K562 (cell line): ENCODE measurements at regions not wholly inside any gene's neighbourhood (a gene's known extent, or its start where the extent isn't known, plus 50 kb on each side); places are given as distances from the start of the nearest gene placed in this dataset.

Experiments
- ATAC-seq: fragments of 200-7000 bp; cut with Tn5 transposase; 3 replicates; pipeline ENCODE4 v1.9.1; 2020; ENCODE audit warnings: moderate library complexity
- BruUV-seq: library from RNA; stranded (reverse); fragments of 400-500 nt; replicated peaks from 2 replicates; lab custom pipeline; 2021; lab: Mats Ljungman, UMichigan
- CTCF ChIA-PET: fragments of 300-600 bp; formaldehyde crosslinking; extraction: SDS; loops from one replicate; lab custom pipeline; 2021; ENCODE audit warnings: low intra/inter-chr PET ratio; lab: Yijun Ruan, JAX
- POLR2A ChIA-PET: fragments of 300-600, 350-650 bp; sonication (Branson Sonifier 250); formaldehyde crosslinking; extraction: SDS; loops from one replicate; lab custom pipeline; 2021; ENCODE audit warnings: antibody characterized with exemption, inconsistent platforms; lab: Yijun Ruan, JAX
- DNase-seq, 4 experiments: peaks; one replicate each; pipeline versions ENCODE4 v3.0.0 to v3.0.0-alpha.2; 2011 to 2018; ENCODE audit warnings: low spot score in 3 of 4, mixed read lengths in 3 of 4; ENCODE audit errors: extremely low read depth in 1 of 4
- FAIRE-seq: peaks from 2 replicates; lab custom pipeline; 2011; peaks lifted over from hg19 to GRCh38; lab: Jason Lieb, UNC
- H2AFZ ChIP-seq: 2 replicates; pipeline ENCODE4 v1.6.0; 2011; ENCODE audit warnings: low read depth, low read length, control low read depth, inconsistent platforms
- H3K27ac ChIP-seq: fragments of 200-600 bp; 3 replicates; pipeline ENCODE4 v1.8.0; 2011; ENCODE audit warnings: low read depth, mild to moderate bottlenecking, control low read depth, inconsistent platforms, low read length, moderate library complexity, mixed read lengths; ENCODE audit errors: extremely low read depth
- H3K27me3 ChIP-seq, 2 experiments: fragments of 300-600 bp in 1 of 2; 2 replicates in 1 of 2; 3 replicates in 1 of 2; pipeline versions ENCODE4 v1.6.0 to v1.8.0; 2011; ENCODE audit warnings: inconsistent platforms in 2 of 2, low read length in 2 of 2, mild to moderate bottlenecking in 1 of 2, mixed read lengths in 1 of 2, moderate library complexity in 1 of 2; ENCODE audit not compliant: control insufficient read depth in 2 of 2, insufficient read depth in 2 of 2
- H3K36me3 ChIP-seq: fragments of 300-600 bp; 3 replicates; pipeline ENCODE4 v1.8.0; 2011; ENCODE audit warnings: mild to moderate bottlenecking, low read length, inconsistent platforms; ENCODE audit not compliant: control insufficient read depth, insufficient read depth
- H3K4me1 ChIP-seq, 2 experiments: fragments of 200-600 bp in 1 of 2; replicated peaks in 1 of 2; 2 replicates in 1 of 2; 3 replicates in 1 of 2; pipeline versions ENCODE4 v1.5.1 to v1.8.0; 2011; ENCODE audit warnings: inconsistent platforms in 2 of 2, low read length in 2 of 2, mild to moderate bottlenecking in 1 of 2, mixed read lengths in 1 of 2, moderate library complexity in 1 of 2; ENCODE audit not compliant: control insufficient read depth in 2 of 2, insufficient read depth in 2 of 2
- H3K4me2 ChIP-seq: 2 replicates; pipeline ENCODE4 v1.6.1; 2011; ENCODE audit warnings: low read length, control low read depth, inconsistent platforms, mixed read lengths; ENCODE audit not compliant: insufficient read depth
- H3K4me3 ChIP-seq: fragments of 200-600 bp; sonication (generic), shearing (Covaris generic); 2 replicates; pipeline ENCODE4 v1.5.1; 2016; ENCODE audit warnings: control low read depth, inconsistent platforms
- H3K79me2 ChIP-seq: fragments of 200-600 bp; 3 replicates; pipeline ENCODE4 v1.8.0; 2011; ENCODE audit warnings: low read length, inconsistent platforms; ENCODE audit not compliant: control insufficient read depth, insufficient read depth
- H3K9ac ChIP-seq, 2 experiments: 2 replicates each; pipeline versions ENCODE4 v1.6.0 to v1.6.1; 2011; ENCODE audit warnings: low read depth in 2 of 2, low read length in 2 of 2, control low read depth in 1 of 2, inconsistent platforms in 1 of 2, mild to moderate bottlenecking in 1 of 2, mixed read lengths in 1 of 2; ENCODE audit not compliant: insufficient read depth in 1 of 2
- H3K9me1 ChIP-seq: one replicate; pipeline ENCODE4 v1.6.0; 2011; ENCODE audit warnings: inconsistent platforms, mild to moderate bottlenecking, low read length, moderate library complexity; ENCODE audit not compliant: control insufficient read depth, insufficient read depth
- H3K9me3 ChIP-seq: replicated peaks from 2 replicates; pipeline ENCODE4 v1.5.1; 2011; ENCODE audit warnings: low read depth, low read length, inconsistent platforms; ENCODE audit not compliant: control insufficient read depth, insufficient read depth
- H4K20me1 ChIP-seq: replicated peaks from 2 replicates; pipeline ENCODE4 v1.6.1; 2011; ENCODE audit warnings: low read length, inconsistent platforms, mixed read lengths; ENCODE audit not compliant: control insufficient read depth, insufficient read depth
- C11orf30 ChIP-seq: fragments of 450-650 bp; IDR thresholded peaks from 2 replicates; pipeline ENCODE4 v1.6.1; 2016; ENCODE audit warnings: low read depth, mild to moderate bottlenecking
- CEBPG ChIP-seq, 3 experiments: fragments of 200-800 bp in 1 of 3; sonication (Bioruptor generic) in 1 of 3; sonication (generic) in 1 of 3; formaldehyde crosslinking in 1 of 3; IDR thresholded peaks in 2 of 3; conservative IDR thresholded peaks in 1 of 3; 2 replicates each; pipeline versions ENCODE4 v1.6.1 to v1.8.0; 2016 to 2022; ENCODE audit warnings: missing compliant biosample characterization in 2 of 3, missing genetic modification characterization in 2 of 3, mild to moderate bottlenecking in 1 of 3, missing genetic modification reagents in 1 of 3
- EZH2 ChIP-seq: IDR thresholded peaks from 2 replicates; pipeline ENCODE4 v1.6.1; 2012; ENCODE audit warnings: low read depth, mild to moderate bottlenecking, inconsistent platforms, low read length, borderline replicate concordance
- FOXJ2 ChIP-seq: fragments of 200-800 bp; sonication (Bioruptor generic); IDR thresholded peaks from 2 replicates; pipeline ENCODE4 v1.6.1; 2016; ENCODE audit warnings: missing genetic modification characterization, missing compliant biosample characterization
- JUNB ChIP-seq: fragments of 450-650 bp; formaldehyde crosslinking; conservative IDR thresholded peaks from 2 replicates; pipeline ENCODE4 v1.4.0; 2020; ENCODE audit warnings: mild to moderate bottlenecking
- RERE ChIP-seq: sonication (generic); formaldehyde crosslinking; IDR thresholded peaks from 2 replicates; pipeline ENCODE4 v1.8.0; 2023; ENCODE audit warnings: missing genetic modification reagents, mild to moderate bottlenecking, borderline replicate concordance
- TFE3 ChIP-seq: fragments of 450-650 bp; formaldehyde crosslinking; IDR thresholded peaks from 2 replicates; pipeline ENCODE4 v1.4.0; 2020; ENCODE audit warnings: mild to moderate bottlenecking, mixed read lengths
- THAP7 ChIP-seq: fragments of 250-450 bp; sonication (Bioruptor Pico); IDR thresholded peaks from 2 replicates; pipeline ENCODE4 v1.5.0; 2021
- ZNF282 ChIP-seq: sonication (generic); formaldehyde crosslinking; IDR thresholded peaks from 2 replicates; pipeline ENCODE4 v1.8.1; 2023; ENCODE audit warnings: missing genetic modification reagents
- WGBS: fragments of 100-300 bp; shearing (Covaris generic); methylation state at CpG from one replicate; pipeline ENCODE4 v1.1.6; 2016; ENCODE audit warnings: low coverage, mixed read lengths; ENCODE audit not compliant: insufficient coverage; ENCODE audit errors: missing lambda C conversion rate; 5-methylcytosine and 5-hydroxymethylcytosine counted together
- in situ Hi-C: fragments of 300-500 bp; cut with MboI; formaldehyde crosslinking; loops from 4 replicates; pipeline ENCODE4 v1.15.0; 2018; ENCODE audit warnings: inconsistent platforms, mixed read lengths
- intact Hi-C: fragments of 100-400 bp; cut with micrococcal nuclease; formaldehyde crosslinking; loops from 2 replicates; pipeline ENCODE4 v1.14.2; 2022

DNA sequence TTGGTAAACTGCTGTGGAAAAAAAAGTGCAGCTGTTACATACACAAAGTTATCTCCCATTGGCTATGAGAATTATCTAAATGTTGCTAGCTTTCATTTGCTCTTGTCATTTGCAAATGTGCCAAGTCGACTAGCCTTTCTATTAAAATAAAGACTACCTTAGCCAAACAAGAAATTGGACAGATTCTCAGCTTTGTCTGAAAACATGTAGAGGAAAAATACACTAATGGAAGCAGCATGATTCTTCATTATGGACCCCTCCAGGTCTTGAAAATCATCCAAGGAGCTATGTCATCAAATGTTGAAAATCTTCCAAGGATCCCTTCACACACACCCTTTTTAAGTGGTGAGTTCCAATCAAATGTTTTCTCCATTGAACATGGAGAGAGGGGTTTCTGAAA is 237.7 kb downstream of the ETV1 start (continued):
- TF ChIP-seq RERE (CRISPR knock-in tag), result no peak
- TF ChIP-seq EZH2, result no peak
- TF ChIP-seq, all 486 proteins: peak for 0

DNA sequence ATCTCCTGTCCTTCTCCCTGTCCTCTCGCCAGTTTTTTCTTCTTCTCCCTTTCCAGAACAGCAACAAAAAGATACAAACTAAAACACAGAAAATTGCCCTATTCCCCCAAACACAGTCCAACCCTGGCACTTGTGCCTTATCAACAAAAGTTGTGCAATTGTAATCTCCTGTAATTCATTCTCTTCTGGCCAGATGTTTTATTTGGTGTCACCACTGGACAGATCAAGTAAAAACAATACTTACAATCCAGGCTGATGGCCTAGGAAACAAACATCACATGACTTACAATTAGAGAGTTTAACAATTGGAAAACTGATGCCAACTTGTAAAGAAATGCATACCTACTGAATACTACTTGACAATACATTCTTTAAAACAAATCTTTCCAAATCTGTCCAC is 231.6 kb downstream of the ETV1 start:
- DNase-seq, result no peak
- no peak for ATAC-seq
- BruUV-seq, result no TSS peak
- Histone ChIP-seq H3K4me3 (no peak overlapping the region), H3K79me2 (no peaks in the 10 kb centered on the region), H3K27ac (no peak overlapping the region), H3K9me1 (no peaks in the 10 kb centered on the region), H2AFZ (no peak overlapping the region), H3K4me2 (no peak overlapping the region), H3K36me3 (no peaks in the 10 kb centered on the region), H3K9ac (no peak overlapping the region), H3K9me3 (no peaks in the 10 kb centered on the region), H4K20me1 (no peaks in the 10 kb centered on the region), H3K4me1 (no peaks in the 10 kb centered on the region), H3K27me3 (no peaks in the 10 kb centered on the region)
- in situ Hi-C loops (no loop called here), intact Hi-C loops (no loop called here)
- ChIA-PET CTCF (no interaction called here), POLR2A (no interaction called here)
- TF ChIP-seq ZNF282 (CRISPR knock-in tag), result no peak
- no peak for TF ChIP-seq CEBPG (CRISPR knock-in tag; IDR thresholded peaks at IDR 0.05)
- 0 out of 4 replicates have a peak, but pooled peaks of 1 of the 2 experiments have one; percentile 11 for TF ChIP-seq CEBPG (tag; conservative IDR thresholded peaks at IDR 0.05 in 1 of 2, IDR thresholded peaks at IDR 0.05 in 1 of 2)
- TF ChIP-seq TFE3 (CRISPR knock-in tag), result peak; percentile 36; the same call in 1 of the 2 replicates
- TF ChIP-seq THAP7, result no peak
- TF ChIP-seq JUNB (CRISPR knock-in tag), result no peak
- TF ChIP-seq FOXJ2 (tag), result no peak
- TF ChIP-seq C11orf30, result no peak
- no peak for FAIRE-seq
- WGBS, result 0% methylated on average over 1 of the region's 1 CpG
